Endothelial cell of umbilical vein (primary cell): ENCODE measurements at regions not wholly inside any gene's neighbourhood (a gene's known extent, or its start where the extent isn't known, plus 50 kb on each side); places are given as distances from the start of the nearest gene placed in this dataset.

Experiments used
- CTCF ChIP-seq, 2 donors: IDR thresholded peaks; 1 replicate in 1 of 2; 2 replicates in 1 of 2; pipeline ENCODE4 v1.5.1; 2011; ENCODE audit warnings: low read length in 2 of 2, mild to moderate bottlenecking in 2 of 2, moderate library complexity in 2 of 2, control low read depth in 1 of 2, inconsistent platforms in 1 of 2, low read depth in 1 of 2; ENCODE audit not compliant: insufficient read depth in 1 of 2; ENCODE audit errors: extremely low read depth in 1 of 2
- GATA2 ChIP-seq: IDR thresholded peaks from 2 replicates; pipeline ENCODE4 v1.7.0; 2011; ENCODE audit warnings: low read depth, mild to moderate bottlenecking, moderate library complexity, mixed read lengths, low read length; ENCODE audit not compliant: insufficient read length, insufficient read depth
- POLR2A ChIP-seq: IDR thresholded peaks from 2 replicates; pipeline ENCODE4 v1.6.1; 2012; ENCODE audit warnings: low read depth, mild to moderate bottlenecking, control low read depth, low read length

DNA sequence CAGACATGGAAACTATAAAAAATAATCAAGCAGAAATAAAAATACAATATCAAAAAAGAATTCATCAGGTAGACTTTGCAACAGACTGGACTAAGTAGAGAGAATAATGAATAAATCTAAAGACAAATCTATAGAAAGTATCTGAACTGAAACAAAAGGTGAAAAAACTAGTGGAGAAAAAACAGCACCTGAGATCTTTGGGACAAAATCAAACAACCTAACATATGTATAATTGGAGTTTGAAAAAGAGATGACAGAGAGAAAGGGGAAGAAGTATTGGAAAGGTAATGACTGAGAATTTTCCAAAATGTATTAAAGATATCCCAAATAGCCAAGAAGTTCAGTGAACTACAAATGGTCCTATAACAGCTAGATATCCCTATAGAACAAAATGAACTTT lies 245.4 kb downstream of the IPO8 start:
- no peak for TF ChIP-seq GATA2
- no peak for TF ChIP-seq CTCF (IDR thresholded peaks at IDR 0.05; ENCODE audit: extremely low read depth in 1 of 2, insufficient read depth in 1 of 2, low read depth in 1 of 2, low read length in 2 of 2)
- no peak for TF ChIP-seq POLR2A
